Stimulated activated CD4-positive, alpha-beta T cell treated with anti-CD3 and anti-CD28 coated beads, Interleukin-1b, Interleukin-23, amount 100 ng/mL, for 1 hour (primary cell): ENCODE measurements at regions not wholly inside any gene's neighbourhood (a gene's known extent, or its start where the extent isn't known, plus 50 kb on each side); places are given as distances from the start of the nearest gene placed in this dataset.
"Not testable (repeated sequence)": the region's sequence is repeated elsewhere in the genome, so short reads cannot be mapped to it uniquely, and the experiment has no call there.

ENCODE experiments used
- DNase-seq, 2 donors: peaks; one replicate each; pipeline ENCODE4 v3.0.0-alpha.2; 2020; ENCODE audit warnings: low read depth in 2 of 2

GRCh38 chr22:27307545-27308247 lies 493.9 kb downstream of the MN1 start:
- DNase-seq: no peak

GRCh38 chr22:27308513-27308912 lies 493.0 kb downstream of the MN1 start:
- DNase-seq: no peak

GRCh38 chr22:27309697-27310096 lies 491.9 kb downstream of the MN1 start:
- no peak for DNase-seq

- DNase-seq: no peak
Observed at GRCh38 chr22:27310966-27311697, 490.4 kb downstream of the MN1 start.

GRCh38 chr22:27311698-27312550 lies 489.6 kb downstream of the MN1 start:
- no peak for DNase-seq

- DNase-seq: no peak
Observed at GRCh38 chr22:27312565-27312964, 489.0 kb downstream of the MN1 start.

GRCh38 chr22:27312966-27313855 lies 488.3 kb downstream of the MN1 start:
- no peak for DNase-seq

GRCh38 chr22:27314276-27314807 lies 487.2 kb downstream of the MN1 start:
- no peak for DNase-seq

GRCh38 chr22:27315833-27316232 lies 485.7 kb downstream of the MN1 start:
- no peak for DNase-seq

- no peak for DNase-seq
Observed at GRCh38 chr22:27317096-27317495, 484.5 kb downstream of the MN1 start.

GRCh38 chr22:27317971-27318428 lies 483.6 kb downstream of the MN1 start:
- no peak for DNase-seq

GRCh38 chr22:27318516-27318915 lies 483.0 kb downstream of the MN1 start:
- DNase-seq: no peak

GRCh38 chr22:27323661-27324060 lies 477.9 kb downstream of the MN1 start:
- no peak for DNase-seq

- not testable (repeated sequence) for DNase-seq
Observed at GRCh38 chr22:27324908-27325307, 476.6 kb downstream of the MN1 start.

- no peak for DNase-seq
Observed at GRCh38 chr22:27327497-27327896, 474.1 kb downstream of the MN1 start.

GRCh38 chr22:27327981-27328721 lies 473.4 kb downstream of the MN1 start:
- no peak for DNase-seq

GRCh38 chr22:27329131-27329850 lies 472.3 kb downstream of the MN1 start:
- no peak for DNase-seq

GRCh38 chr22:27329966-27330645 lies 471.4 kb downstream of the MN1 start:
- no peak for DNase-seq
